Inferior parietal cortex (tissue), 1 donor: ENCODE measurements at regions not wholly inside any gene's neighbourhood (a gene's known extent, or its start where the extent isn't known, plus 50 kb on each side); places are given as distances from the start of the nearest gene placed in this dataset.
"Not testable (repeated sequence)": the region's sequence is repeated elsewhere in the genome, so short reads cannot be mapped to it uniquely, and the experiment has no call there.

Experiments used
- DNase-seq: peaks from one replicate; pipeline ENCODE4 v3.0.0-alpha.2; 2016; ENCODE audit errors: extremely low spot score

DNA sequence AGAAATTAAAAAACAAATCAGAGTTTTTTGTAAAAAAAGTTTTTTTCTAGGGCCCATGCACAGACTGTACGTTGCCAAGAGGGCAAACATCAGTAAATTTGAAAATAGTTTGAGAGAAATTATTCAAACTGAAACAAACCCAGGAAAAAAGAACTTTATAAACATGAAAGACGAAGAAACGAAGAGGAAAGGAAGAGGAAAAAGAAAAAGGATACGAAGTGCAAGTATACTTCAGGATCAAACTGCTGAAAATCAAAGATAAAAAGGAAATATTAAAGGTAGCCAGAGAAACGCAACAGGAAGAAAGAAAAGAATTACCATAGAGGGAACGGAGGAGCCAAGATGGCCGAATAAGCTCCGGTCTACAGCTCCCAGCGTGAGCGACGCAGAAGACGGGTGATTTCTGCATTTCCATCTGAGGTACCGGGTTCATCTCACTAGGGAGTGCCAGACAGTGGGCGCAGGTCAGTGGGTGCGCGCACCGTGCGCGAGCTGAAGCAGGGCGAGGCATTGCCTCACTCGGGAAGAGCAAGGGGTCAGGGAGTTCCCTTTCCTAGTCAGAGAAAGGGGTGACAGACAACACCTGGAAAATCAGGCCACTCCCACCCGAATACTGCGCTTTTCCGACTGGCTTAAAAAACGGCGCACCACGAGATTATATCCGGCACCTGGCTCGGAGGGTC, 94.4 kb upstream of the GAS1 start:
- DNase-seq: not testable (repeated sequence)

DNA sequence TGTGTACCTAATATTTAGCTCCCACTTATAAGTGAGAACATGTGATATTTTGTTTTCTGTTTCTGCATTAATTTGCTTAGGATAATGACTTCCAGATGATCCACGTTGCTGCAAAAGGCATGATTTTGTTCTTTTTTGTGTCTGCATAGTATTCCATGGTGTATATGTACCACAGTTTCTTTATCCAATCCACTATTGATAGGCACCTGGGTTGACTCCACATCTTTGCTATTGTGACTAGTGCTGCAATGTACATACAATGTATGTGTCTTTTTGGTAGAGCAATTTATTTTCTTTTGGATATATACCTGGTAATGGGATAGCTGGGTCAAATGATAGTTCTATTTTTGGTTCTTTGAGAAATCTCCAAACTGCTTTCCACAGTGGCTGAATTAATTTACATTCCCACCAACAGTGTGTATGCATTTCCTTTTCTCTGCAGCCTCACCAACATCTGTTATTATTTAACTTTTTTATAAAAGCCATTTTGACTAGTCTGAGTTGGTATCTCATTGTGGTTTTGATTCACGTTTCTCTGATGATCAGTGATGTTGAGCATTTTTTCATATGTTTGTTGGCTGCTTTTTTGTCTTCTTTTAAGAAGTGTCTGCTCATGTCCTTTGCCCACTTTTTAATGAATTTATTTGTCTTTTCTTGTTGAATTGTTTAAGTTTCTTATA, 102.8 kb upstream of the GAS1 start:
- DNase-seq: not testable (repeated sequence)

DNA sequence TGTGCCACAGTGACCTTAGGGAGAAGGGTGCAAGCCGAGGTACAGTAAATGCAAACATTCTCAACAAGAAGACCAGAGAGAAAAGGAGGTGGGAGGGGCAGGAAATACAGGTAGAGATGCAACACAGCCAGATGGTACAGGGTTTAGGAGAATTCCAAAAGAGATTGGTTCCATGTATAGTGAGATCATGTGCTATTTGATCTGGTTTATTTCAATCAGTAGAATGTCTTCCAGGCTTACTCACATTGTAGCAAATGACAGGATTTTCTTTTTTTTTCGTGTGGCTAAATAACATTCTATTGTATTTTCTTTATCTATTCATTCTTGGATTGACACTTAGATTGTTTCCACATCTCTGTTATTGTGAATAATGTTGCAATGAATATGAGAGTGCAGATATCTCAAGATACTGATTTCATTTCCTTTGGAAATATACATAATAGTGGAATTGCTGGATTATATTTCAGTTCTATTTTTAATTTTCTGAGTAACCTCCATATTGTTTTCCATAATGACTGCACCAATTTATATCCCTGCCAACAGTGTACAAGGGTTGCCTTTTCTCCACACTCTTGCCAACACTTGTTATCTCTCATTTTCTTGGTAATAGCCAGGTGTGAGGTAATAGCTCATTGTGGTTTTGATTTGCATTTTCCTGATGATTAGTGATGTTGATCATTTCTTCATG, 107.8 kb upstream of the GAS1 start:
- no peak for DNase-seq

DNA sequence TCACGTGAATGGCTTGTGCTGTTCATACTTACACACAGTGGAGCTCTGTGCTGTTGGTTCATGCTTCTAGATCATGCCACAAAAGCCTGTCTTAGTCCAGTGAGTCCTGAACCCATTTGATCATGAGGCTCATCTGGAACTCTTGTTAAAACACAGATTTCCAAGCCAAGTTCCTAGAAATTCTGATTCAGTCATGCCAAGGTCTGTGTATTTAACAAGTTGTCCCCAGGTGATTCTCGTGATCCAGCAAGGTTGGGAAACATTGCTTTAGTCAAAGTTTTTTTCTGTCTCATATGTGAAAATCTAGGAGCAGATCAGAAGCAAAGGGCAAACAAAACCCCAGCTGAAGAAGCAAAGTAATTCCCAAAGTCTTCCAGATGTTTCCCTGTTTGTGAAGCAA, 112.5 kb upstream of the GAS1 start:
- DNase-seq: no peak

DNA sequence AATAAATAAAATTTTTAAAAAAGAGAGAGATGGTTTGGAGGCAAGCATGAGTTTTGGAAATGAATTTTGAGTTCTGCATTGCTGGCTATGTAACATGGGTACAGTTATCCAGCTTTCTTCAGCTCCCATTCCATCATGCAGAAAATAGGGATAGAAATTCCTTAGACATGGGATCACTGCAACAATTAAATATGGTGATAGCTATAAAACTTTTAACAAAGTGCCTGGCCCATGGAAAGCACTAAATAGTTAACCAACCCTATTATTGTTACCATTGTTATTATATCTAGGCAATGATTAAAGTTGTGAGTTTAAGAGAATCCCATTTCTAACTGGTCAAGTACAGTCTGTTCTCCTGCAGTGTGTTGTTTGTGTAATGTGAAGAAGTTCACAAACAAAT, 115.4 kb upstream of the GAS1 start:
- no peak for DNase-seq

DNA sequence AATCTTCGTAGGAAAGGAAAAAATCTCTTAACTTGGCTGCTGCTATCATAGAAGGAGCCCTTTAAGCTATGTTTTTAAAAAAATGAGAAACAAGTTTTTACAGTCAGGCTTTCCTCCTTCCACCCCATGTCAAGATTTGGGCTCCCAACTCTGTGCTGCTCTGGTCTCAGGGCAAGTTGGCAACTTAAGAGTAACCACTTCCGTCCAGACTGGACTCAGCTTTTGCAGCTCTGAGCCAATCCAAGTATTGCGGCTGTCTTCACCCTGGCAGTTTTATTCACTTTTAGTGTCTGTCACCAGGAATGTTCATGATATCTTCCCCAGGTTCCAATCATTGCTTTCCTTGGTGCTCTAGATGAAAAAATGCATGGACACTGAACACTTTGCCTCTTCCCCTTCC, 115.9 kb upstream of the GAS1 start:
- DNase-seq: no peak

DNA sequence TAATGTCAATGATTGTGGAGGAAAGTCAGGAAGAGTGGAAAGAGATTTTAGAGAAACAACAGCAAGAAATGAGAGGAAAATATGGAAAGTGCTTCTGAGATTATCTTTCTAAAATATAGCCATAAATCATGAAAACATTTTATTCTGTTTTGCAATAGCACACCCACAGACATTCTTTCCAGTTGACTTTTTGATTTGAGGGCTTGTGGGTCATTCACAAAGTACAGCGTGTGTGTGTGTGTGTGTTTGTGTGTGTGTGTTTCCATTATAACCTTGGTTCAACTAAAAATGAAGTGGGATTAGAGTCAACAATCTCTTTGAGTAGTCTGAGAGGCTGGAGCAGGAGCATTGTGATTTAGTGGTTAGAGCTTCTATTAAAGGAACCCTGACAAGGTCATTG, 116.6 kb upstream of the GAS1 start:
- DNase-seq: no peak

DNA sequence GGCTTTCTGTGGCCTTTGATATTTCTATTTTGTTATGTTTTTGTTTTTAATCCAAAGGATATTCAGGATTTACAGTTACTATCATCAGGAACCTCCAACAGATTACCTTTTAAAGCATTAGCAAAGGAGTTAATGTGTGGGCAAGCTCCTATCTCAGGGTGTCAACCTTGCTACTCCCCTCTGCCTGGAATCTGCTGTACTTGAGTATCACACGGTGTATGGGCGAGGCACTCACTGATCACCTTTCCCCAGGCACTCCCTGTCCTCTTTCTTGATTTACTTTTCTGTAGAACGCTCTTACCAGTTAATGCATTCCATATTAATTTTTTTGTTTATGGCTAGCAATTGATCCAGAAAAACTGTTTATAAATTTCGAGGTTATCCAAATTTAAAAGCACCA, 117.0 kb upstream of the GAS1 start:
- no peak for DNase-seq

DNA sequence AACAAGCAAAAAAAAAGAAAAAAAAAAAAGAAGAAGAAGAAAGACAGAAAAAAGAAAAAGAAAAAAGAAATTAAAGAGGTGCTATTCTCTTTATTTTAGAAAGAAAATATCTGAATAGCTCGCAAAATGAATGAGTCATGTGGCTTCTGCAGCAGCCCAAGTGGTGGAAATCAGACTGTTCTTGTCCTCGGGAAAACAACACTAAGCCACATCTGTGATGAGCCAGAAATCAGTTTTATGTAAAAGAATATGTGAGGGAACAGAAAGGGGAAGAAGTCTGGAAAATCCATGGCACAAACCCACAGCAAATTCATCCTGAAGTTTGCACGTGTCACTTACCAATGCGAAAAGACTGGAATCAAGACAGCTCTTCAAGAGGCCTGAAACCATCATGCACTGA, 118.7 kb upstream of the GAS1 start:
- DNase-seq: no peak

DNA sequence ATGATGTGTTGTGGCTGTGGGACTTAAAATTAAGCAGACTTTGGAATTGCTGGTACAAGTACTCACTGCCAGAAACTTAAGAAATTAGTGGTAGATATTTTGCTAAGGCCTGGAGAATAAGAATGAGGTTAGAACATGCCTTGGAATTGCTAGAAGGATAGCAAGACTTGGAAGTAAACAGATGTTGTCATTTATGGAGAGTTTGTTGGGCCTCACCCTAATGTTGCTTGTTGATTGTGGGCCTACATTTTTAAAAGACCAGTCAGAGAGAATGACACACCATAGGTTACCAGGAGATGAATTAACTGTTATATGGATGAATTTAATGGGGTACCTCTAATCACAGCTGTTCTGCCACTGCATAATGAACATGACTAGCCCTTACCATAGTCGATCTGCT, 120.1 kb upstream of the GAS1 start:
- no peak for DNase-seq

DNA sequence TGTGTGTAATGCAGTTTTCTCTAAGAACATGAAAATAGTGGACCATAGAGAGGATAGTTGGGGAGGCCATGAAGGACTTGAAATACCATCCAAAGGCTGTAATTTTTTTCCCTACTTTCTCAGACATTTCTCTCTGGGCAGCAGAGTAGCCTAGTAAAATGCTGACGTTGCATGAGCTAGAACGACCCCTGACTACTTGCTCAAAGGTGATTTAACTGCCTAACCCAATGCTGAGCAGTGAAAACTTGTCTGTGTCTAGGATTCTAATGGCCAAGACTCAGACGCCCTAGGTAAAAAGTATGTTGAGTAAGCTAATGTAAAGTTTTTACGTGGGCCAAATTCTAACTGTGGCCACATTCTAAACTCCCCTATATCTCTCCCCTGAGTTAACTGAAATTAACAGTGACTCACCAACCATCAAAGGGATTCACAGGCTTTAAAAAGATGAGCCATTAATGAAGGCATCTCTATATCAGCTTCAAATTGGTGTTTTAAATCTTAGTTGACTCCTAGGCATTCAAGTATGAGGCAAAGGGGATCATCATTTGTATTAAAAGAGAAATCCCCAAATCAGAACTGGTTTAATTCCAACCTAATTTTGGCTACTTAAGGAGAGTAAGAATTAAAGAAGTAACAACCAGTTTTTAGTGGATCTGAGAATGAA, 121.0 kb upstream of the GAS1 start:
- DNase-seq: no peak

DNA sequence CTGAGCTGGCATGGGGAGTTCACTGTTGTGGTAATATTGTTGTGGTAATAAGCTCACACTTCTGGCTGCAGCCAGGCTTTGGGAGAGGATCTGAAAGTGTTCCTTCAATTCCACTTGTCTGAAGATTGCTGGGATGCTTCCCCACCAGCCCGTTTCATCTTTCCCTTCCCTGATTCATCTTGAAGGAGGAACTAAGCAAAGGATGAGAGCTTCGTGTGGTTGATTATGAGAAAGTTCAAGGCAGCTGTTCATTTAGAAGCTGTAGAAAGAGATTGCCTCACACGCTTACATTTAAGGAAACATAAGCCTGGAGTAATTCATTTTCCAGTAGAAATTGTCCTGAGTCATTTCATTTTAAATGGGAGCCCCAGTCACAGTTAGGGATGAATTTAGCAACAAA, 122.4 kb upstream of the GAS1 start:
- no peak for DNase-seq

DNA sequence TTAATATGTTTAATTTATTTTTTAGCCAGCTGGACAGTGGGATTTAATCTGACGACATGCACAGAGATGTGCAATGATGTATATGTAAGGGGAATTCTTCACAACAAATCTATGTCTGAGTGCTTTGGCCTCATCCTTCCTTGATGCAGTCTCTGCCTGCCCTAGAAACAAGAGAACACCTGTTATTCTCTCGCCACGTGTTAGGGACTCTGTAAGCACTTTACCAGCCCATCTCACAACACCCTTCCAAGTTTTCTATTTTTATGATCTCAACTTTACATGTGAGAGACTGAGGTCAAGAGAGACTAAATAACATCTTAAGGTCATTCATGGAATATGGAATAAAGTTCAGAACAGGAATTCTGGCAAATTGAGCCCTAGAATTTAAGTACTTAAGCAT, 123.0 kb upstream of the GAS1 start:
- DNase-seq: no peak

DNA sequence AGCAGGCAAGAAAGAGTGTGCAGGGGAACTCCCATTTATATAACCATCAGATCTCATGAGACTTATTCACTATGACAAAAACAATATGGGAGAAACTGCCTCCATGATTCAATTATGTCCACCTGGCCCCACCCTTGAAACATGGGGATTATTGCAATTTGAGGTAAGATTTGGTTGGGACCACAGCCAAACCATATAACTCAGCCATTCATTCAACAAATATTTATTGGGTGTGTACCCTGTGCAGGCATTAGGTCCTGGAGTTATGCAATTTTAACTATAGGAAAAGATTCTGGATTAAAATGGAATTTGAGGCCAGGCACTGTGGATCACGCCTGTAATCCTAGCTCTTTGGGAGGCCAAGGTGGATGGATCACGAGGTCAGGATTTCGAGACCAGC, 124.2 kb upstream of the GAS1 start:
- no peak for DNase-seq

DNA sequence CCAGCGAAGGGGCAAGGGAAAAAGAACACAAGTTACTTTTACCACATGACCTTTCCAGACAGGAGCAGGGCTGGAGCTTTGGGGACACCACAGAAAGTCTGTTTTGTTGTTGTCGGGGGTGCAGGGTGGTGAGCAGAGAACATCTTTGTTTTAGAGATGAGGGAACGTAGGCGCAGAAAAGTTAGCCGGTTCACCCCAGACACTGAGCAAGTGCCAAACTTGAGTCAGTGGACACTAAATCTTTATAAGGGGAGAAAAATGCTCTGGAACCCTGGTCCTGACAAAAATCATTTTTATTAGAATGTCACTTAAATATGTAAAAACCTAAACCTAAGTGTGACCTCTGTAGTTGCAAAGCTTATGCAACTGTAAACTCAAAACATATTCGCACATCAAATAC, 126.4 kb upstream of the GAS1 start:
- no peak for DNase-seq

DNA sequence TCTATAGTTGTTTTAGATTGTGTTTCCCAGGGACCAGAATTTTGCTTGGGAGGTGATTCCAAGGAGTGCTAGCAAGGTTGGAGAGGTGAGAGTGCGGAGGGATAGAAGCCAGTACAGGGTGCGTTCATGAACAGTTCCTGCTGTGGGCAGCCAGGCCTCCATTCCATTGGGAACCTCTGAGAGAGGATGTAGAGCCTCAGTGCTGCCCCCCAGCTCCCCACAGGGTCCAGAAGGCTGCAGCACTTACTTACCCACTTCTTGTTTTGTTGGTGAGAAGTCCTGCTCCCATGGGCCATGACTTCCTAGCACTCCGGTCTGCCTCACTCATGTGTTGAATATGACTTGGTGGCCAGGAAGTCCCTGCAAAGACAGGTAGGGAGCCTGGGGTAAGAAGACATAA, 128.2 kb upstream of the GAS1 start:
- DNase-seq: no peak

DNA sequence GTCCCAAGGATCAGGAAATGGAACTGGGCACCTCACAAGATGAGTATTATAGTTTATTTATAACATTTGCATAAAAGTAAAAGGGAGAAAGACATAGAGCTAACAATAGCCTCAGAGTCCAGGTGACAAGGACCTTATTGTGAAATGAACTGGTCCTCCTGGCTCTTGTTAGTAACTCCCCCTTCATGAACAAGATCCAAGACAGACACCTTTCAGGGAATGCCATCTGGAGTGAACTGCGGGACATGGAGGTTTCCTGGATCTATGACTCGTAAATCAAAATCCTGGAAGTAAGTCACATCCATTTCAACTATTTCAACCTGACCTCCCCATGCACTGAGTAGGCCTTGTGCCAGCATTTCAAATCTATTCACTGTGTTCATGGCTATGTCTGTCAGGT, 129.5 kb upstream of the GAS1 start:
- DNase-seq: no peak

DNA sequence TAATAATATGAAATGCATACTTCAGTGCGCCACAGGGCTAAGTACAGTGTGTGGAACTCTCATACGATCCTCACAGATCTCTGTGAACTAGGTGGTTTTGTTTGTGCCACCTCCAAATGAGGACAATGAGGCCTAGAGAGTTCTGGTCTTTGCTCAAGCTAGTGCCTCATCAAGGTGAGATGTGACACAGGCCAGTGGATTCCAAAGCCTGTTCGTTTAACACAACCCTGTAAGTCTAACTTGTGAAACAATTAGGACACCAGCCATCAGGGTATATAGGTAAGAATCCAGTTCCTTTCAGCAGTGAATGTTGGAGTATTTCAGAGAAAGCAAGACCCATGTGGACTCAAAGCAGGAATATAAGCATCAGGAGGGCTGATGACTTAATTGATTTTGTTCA, 130.7 kb upstream of the GAS1 start:
- DNase-seq: no peak

DNA sequence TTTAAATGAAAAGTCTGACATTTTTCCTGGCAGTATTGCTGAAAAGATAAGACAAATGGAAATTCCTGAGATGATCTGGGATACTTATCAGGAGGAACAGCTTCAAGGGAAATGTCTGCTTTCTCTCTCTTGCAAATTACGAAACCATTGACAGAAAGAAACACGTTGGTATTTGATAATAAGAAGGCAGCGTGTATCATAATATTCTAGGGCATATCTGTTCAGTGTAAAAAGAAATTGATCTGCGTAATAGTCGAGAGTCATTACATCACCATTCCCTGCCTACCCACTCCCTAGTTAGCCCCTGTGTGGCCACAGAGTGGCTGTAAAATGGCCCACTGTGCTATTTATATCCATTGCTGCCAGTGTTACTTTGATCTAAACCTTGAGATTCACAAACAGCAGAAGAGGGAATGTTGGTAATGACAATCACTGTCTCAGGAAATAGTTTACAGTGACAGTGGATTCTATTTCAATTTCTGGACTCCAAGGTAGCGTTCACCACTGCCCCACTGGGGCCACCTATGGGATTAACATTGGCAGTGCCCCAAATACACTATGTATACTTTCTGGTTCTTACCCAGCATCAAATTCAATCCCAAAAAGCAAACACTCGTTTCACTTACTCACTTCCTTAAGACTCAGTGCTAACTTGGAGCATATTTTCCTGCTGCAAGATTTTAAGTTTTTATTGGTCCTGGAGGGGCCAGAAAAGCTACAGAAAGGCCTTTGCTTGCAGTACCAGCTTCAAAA, 133.4 kb upstream of the GAS1 start:
- no peak for DNase-seq

DNA sequence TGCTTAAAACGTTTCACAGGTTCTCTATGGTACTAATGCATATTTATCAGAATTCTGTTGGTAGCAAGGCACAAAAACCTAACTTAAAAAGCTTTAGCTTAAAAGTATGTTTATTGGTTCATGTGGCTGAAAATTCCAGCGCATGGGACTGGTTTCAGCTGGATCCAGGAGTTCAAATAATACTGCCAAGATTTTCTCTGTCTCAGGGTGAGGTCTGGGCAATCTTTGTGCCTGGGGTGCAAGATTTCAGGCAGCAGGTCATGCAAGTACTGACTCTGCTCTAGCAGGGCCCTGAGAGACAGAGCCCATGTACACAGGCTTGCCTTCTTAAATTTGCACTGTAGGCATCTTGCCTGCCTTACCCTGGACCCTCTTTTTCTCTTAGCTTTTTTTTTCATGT, 134.2 kb upstream of the GAS1 start:
- DNase-seq: no peak

DNA sequence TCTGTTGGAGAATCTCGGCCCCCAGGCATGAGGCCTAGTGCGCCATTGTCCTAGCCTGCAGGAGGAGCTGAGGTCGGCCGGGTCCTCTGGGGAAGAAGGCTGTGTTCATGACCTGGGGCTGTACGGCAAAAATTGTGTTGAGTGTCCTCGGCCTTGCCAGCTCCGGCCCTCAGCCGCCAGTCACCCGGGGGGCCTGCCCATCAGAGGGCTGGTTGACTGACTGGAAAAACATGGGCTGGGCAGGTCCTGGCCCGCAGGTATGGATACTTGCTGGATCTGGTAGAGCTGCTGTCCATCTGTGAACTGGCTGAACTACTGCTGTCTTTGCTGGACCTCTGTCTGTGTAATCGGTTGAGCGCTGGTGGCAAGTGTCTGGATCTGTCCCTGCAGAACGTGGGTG, 136.7 kb upstream of the GAS1 start:
- DNase-seq: no peak

DNA sequence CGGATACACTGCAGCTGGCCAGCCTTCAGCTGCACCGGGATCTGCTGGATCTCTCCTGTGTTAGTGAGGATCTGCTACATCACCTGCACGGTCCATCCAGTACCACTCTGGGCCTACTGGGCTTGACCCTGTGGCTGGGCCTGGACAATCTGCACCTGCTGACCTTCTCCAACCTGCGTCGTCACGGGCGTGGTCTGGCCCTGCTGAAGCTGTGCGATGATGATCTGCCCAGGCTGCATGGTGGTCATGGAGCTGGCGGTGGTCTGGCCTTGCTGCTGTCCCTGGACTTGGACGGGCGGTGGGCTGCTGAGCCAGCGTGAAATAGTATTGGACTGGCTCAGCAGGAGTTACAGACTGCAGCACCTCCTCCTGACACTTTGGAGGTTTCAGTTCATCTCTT, 137.1 kb upstream of the GAS1 start:
- DNase-seq: no peak
